DMS 273 (cell line): ENCODE measurements at regions not wholly inside any gene's neighbourhood (a gene's known extent, or its start where the extent isn't known, plus 50 kb on each side); places are given as distances from the start of the nearest gene placed in this dataset.
"Not testable (repeated sequence)": the region's sequence is repeated elsewhere in the genome, so short reads cannot be mapped to it uniquely, and the experiment has no call there.

Source experiments
- DNase-seq: peaks from one replicate; lab custom pipeline; 2025; ENCODE audit not compliant: unreplicated experiment; lab: John Stamatoyannopoulos, UW

GRCh38 chr2:12603781-12604295, 112.9 kb upstream of the TRIB2 start:
- no peak for DNase-seq

GRCh38 chr2:12604341-12604740, 112.4 kb upstream of the TRIB2 start:
- DNase-seq: no peak

DNA sequence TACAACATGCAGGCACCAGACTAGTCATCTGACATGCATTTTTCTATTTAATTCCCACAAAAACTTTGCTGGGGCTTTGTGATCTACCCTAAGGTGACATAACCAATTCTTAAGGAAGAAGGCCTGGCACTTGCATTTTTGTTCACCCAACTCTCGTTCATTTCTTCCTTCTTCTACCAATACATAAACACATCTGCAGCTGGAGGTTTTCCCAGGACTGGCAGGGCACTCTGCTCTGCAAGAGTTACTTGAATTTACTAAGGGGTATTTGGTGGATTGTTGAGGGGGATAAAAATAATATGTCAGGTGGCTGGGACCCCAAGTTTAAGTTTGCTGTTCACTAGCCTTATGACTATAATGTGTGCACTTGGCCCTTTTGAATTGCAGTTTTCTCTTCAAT, 111.4 kb upstream of the TRIB2 start:
- DNase-seq: no peak

- DNase-seq: no peak
These were observed 110.8 kb upstream of the TRIB2 start for GRCh38 chr2:12605936-12606335.

GRCh38 chr2:12606472-12607000, 110.2 kb upstream of the TRIB2 start:
- DNase-seq: peak; percentile 9

GRCh38 chr2:12607971-12608370, 108.8 kb upstream of the TRIB2 start:
- DNase-seq: no peak

GRCh38 chr2:12610314-12610713, 106.4 kb upstream of the TRIB2 start:
- no peak for DNase-seq

DNA sequence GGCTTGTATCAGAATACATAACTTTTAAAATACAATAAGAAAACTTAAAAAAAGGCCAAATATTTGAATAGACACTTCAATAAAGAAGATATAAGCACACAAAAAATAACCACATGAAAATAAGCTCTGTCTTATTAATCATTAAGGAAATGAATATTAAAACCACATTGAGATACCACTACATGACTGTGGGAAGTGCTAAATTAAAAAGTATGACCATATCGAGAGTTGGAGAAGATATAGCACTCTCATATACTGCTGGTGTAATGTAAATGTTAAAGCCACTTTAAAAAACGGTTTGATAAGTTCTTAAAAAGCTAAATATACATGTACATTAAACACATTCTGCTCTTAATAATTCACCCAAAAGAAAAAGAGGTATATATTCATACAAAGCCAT, 104.6 kb upstream of the TRIB2 start:
- DNase-seq: no peak

DNA sequence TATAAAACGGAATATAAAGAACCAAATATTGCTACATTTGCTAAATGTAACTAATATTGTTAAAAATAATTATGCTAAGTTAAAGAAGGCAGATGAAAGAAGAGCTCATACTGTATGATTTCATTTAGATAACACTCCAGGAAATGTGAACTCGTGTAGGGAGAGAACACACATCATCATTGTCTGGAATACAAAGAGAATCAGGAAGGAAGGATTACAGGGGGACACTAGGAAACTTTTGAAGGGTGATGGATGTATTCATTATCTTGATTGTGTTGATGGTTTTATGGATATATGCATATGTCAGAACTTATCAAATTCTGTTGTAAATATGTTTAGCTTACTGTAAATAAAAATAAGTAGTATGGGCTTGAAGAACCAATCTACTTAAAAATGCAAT, 104.1 kb upstream of the TRIB2 start:
- peak; percentile 1 for DNase-seq

GRCh38 chr2:12613137-12613835, 103.5 kb upstream of the TRIB2 start:
- peak; percentile 64 for DNase-seq

DNA sequence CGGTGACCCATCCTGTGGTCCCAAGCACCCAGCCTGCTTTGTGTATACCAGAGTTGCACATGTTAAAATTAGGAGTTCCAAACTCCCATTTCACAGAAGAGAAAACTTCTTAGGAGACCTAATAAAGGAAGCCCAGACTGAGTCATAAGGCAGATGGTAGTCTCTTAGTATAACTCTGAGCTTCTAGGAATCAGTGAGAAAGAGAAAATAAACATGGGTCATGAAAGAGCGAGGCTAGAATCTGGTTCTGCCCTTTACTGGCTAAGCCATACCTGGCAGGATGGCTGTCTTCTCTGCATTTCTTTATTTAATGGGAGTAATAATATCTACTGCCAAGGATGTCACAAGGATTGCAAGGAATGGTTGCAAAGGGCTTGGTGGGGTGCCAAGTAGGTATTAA, 101.2 kb upstream of the TRIB2 start:
- DNase-seq: no peak

GRCh38 chr2:12616456-12617156, 100.1 kb upstream of the TRIB2 start:
- no peak for DNase-seq

GRCh38 chr2:12617366-12617765, 99.4 kb upstream of the TRIB2 start:
- DNase-seq: no peak

DNA sequence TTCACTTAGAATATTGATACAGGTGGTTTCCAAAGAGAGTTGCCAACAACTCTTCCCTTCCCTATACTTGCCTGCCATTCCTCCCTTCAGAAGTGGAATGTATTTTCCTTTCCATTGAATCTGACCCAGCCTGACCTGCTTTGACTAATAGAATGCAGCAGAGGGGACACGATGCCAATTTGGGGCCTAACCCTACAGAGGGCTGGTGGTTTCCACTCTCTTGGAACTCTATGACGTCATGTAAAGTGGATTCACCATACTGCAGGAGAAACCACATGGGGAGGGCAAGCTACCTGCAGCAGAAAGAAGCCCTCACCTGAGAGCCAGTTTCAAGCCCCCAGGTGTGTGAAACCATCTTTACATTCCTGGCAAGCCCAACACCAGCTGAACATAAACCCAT, 98.9 kb upstream of the TRIB2 start:
- no peak for DNase-seq

GRCh38 chr2:12618576-12618975, 98.2 kb upstream of the TRIB2 start:
- no peak for DNase-seq

GRCh38 chr2:12619975-12620374, 96.8 kb upstream of the TRIB2 start:
- no peak for DNase-seq

- DNase-seq: no peak
These were observed 96.0 kb upstream of the TRIB2 start for GRCh38 chr2:12620759-12621158.

GRCh38 chr2:12623051-12623450, 93.7 kb upstream of the TRIB2 start:
- DNase-seq: no peak

DNA sequence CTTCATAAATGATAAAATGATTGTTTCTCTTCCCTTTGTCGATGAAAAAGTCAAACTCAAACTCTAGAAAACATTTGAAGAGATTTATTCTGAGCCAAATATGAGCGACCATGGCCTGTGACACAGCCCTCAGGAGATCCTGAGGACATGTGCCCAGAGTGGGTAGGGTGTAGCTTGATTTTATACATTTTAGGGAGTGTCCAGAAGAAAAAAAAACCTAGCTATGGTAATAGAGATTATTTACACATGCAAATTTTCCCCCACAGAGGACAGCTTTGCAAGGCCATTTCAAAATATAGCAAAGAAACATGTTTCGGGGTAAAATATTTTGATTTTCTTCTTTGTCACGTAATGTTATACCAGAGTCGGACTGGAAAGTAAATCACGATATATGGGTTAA, 92.4 kb upstream of the TRIB2 start:
- no peak for DNase-seq

GRCh38 chr2:12624905-12625598, 91.7 kb upstream of the TRIB2 start:
- DNase-seq: no peak

GRCh38 chr2:12628541-12628940, 88.2 kb upstream of the TRIB2 start:
- DNase-seq: not testable (repeated sequence)
